A549 (cell line): ENCODE measurements at regions not wholly inside any gene's neighbourhood (a gene's known extent, or its start where the extent isn't known, plus 50 kb on each side); places are given as distances from the start of the nearest gene placed in this dataset.

Source experiments
- KDM1A ChIP-seq: fragments of 200-600 bp; sonication (generic); IDR thresholded peaks from 2 replicates; pipeline ENCODE4 v1.6.1; 2016; ENCODE audit warnings: low read depth, mild to moderate bottlenecking
- MAFK ChIP-seq: fragments of 450-650 bp; IDR thresholded peaks from 2 replicates; pipeline ENCODE4 v1.6.1; 2014; ENCODE audit not compliant: partially characterized antibody
- NR3C1 ChIP-seq: fragments of >200 bp; sonication (Bioruptor Twin); formaldehyde crosslinking; IDR thresholded peaks from 3 replicates; pipeline ENCODE4 v1.6.1; 2017
- POLR2A ChIP-seq: IDR thresholded peaks from 2 replicates; pipeline ENCODE4 v1.6.1; 2012; ENCODE audit warnings: mild to moderate bottlenecking, low read length
- RCOR1 ChIP-seq: fragments of 150-350 bp; IDR thresholded peaks from 2 replicates; pipeline ENCODE4 v1.6.1; 2014; ENCODE audit warnings: antibody characterized with exemption, low read length, low read depth
- RFX5 ChIP-seq: fragments of 450-650 bp; IDR thresholded peaks from 2 replicates; pipeline ENCODE4 v1.7.1; 2014; ENCODE audit warnings: antibody characterized with exemption, mild to moderate bottlenecking, moderate library complexity
- TF ChIP-seq, protein P1 (sequence below): fragments of 150-350 bp; IDR thresholded peaks from 2 replicates; pipeline ENCODE4 v1.6.1; 2014; ENCODE audit warnings: low read depth, mild to moderate bottlenecking, low read length
- TF ChIP-seq, protein P2 (sequence below): fragments of >200 bp; sonication (Bioruptor Twin); formaldehyde crosslinking; IDR thresholded peaks from 3 replicates; pipeline ENCODE4 v1.5.1; 2016
- TF ChIP-seq, protein P3 (sequence below): fragments of 200-600 bp; sonication (generic); IDR thresholded peaks from 2 replicates; pipeline ENCODE4 v1.6.1; 2016; ENCODE audit warnings: antibody characterized with exemption, mild to moderate bottlenecking, moderate library complexity
- TF ChIP-seq, protein P4 (sequence below): IDR thresholded peaks from 2 replicates; pipeline ENCODE4 v1.6.1; 2012
- TF ChIP-seq, protein P5 (sequence below): IDR thresholded peaks from 2 replicates; pipeline ENCODE4 v1.6.1; 2012

DNA sequence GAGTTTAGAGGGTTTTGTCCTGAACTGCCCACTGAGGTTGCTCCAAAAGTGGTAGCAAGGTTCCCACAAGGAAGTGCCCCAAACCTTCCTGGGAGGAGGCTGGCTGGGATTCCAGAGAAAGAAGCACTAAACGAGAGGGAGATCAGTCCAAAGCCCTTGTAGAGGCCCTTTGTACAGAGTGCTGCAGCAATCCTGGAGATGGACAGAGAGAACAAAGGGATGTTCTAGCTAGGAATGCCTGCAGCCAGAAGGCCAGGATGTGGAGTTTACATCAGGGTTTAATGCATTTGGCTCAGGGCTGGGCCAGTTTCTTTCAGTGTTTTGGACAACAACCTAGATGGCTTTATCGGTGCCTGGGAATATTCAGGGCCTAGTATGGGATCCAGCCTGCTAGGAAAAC, 2155.1 kb upstream of the AGA start:
- no peak for TF ChIP-seq NR3C1
- TF ChIP-seq MAFK: no peak
- TF ChIP-seq, protein P1, sequence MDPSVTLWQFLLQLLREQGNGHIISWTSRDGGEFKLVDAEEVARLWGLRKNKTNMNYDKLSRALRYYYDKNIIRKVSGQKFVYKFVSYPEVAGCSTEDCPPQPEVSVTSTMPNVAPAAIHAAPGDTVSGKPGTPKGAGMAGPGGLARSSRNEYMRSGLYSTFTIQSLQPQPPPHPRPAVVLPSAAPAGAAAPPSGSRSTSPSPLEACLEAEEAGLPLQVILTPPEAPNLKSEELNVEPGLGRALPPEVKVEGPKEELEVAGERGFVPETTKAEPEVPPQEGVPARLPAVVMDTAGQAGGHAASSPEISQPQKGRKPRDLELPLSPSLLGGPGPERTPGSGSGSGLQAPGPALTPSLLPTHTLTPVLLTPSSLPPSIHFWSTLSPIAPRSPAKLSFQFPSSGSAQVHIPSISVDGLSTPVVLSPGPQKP: no peak
- no peak for TF ChIP-seq POLR2A
- TF ChIP-seq RFX5: no peak
- TF ChIP-seq, protein P2, sequence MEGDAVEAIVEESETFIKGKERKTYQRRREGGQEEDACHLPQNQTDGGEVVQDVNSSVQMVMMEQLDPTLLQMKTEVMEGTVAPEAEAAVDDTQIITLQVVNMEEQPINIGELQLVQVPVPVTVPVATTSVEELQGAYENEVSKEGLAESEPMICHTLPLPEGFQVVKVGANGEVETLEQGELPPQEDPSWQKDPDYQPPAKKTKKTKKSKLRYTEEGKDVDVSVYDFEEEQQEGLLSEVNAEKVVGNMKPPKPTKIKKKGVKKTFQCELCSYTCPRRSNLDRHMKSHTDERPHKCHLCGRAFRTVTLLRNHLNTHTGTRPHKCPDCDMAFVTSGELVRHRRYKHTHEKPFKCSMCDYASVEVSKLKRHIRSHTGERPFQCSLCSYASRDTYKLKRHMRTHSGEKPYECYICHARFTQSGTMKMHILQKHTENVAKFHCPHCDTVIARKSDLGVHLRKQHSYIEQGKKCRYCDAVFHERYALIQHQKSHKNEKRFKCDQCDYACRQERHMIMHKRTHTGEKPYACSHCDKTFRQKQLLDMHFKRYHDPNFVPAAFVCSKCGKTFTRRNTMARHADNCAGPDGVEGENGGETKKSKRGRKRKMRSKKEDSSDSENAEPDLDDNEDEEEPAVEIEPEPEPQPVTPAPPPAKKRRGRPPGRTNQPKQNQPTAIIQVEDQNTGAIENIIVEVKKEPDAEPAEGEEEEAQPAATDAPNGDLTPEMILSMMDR: no peak
- TF ChIP-seq, protein P3, sequence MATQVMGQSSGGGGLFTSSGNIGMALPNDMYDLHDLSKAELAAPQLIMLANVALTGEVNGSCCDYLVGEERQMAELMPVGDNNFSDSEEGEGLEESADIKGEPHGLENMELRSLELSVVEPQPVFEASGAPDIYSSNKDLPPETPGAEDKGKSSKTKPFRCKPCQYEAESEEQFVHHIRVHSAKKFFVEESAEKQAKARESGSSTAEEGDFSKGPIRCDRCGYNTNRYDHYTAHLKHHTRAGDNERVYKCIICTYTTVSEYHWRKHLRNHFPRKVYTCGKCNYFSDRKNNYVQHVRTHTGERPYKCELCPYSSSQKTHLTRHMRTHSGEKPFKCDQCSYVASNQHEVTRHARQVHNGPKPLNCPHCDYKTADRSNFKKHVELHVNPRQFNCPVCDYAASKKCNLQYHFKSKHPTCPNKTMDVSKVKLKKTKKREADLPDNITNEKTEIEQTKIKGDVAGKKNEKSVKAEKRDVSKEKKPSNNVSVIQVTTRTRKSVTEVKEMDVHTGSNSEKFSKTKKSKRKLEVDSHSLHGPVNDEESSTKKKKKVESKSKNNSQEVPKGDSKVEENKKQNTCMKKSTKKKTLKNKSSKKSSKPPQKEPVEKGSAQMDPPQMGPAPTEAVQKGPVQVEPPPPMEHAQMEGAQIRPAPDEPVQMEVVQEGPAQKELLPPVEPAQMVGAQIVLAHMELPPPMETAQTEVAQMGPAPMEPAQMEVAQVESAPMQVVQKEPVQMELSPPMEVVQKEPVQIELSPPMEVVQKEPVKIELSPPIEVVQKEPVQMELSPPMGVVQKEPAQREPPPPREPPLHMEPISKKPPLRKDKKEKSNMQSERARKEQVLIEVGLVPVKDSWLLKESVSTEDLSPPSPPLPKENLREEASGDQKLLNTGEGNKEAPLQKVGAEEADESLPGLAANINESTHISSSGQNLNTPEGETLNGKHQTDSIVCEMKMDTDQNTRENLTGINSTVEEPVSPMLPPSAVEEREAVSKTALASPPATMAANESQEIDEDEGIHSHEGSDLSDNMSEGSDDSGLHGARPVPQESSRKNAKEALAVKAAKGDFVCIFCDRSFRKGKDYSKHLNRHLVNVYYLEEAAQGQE: no peak
- no peak for TF ChIP-seq KDM1A
- TF ChIP-seq, protein P4, sequence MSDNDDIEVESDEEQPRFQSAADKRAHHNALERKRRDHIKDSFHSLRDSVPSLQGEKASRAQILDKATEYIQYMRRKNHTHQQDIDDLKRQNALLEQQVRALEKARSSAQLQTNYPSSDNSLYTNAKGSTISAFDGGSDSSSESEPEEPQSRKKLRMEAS: no peak
- TF ChIP-seq RCOR1: no peak
- TF ChIP-seq, protein P5, sequence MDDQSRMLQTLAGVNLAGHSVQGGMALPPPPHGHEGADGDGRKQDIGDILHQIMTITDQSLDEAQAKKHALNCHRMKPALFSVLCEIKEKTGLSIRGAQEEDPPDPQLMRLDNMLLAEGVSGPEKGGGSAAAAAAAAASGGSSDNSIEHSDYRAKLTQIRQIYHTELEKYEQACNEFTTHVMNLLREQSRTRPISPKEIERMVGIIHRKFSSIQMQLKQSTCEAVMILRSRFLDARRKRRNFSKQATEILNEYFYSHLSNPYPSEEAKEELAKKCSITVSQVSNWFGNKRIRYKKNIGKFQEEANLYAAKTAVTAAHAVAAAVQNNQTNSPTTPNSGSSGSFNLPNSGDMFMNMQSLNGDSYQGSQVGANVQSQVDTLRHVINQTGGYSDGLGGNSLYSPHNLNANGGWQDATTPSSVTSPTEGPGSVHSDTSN: no peak
